Stimulated activated CD4-positive, alpha-beta T cell treated with anti-CD3 and anti-CD28 coated beads, TNF-alpha, amount 100 ng/mL, for 48 hours (primary cell): ENCODE measurements at regions not wholly inside any gene's neighbourhood (a gene's known extent, or its start where the extent isn't known, plus 50 kb on each side); places are given as distances from the start of the nearest gene placed in this dataset.

Experiments
- DNase-seq, 3 donors: peaks; one replicate each; pipeline ENCODE4 v3.0.0-alpha.2; 2020; ENCODE audit warnings: low read depth in 3 of 3

GRCh38 chr11:134908583-134908982 lies 496.5 kb upstream of the B3GAT1 start:
- no peak for DNase-seq

- no peak for DNase-seq
Observed at GRCh38 chr11:134907636-134908035, 495.6 kb upstream of the B3GAT1 start.

- DNase-seq = no peak
Observed at GRCh38 chr11:134906356-134906955, 494.4 kb upstream of the B3GAT1 start.

GRCh38 chr11:134905928-134906327 lies 493.9 kb upstream of the B3GAT1 start:
- DNase-seq = no peak

GRCh38 chr11:134905517-134905916 lies 493.5 kb upstream of the B3GAT1 start:
- DNase-seq = no peak

DNA sequence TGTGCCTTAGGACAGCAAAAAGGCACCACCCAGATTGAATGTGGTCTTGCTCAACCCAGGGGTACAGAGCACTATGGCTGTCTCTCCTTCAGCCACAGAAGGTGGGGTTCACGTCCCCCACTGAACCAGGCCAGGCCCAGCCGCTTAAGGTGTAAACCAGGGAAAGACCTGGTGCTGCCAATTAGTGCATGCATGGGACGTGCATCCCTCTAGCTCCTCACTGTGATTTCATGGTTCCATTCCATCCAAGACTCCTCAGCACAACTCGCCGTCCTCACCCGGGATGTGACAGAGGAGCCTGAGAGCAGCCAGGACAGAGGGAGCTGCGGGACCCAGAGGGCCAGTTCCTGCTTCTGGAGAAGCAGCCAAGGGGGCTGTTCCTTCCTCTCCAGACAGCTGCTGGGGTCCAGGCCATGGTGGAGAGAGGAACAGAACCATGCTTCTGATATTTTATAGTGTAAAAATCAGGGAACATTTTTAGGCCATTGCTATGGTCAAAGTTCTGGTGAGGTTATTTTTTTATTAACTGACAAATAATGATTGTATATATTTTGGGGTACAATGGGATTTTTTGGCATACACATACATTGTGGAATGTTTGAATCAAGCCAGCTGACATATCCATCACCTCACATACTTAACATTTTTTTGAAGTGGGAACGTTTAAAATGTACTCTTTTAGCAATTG lies 492.2 kb upstream of the B3GAT1 start:
- DNase-seq = no peak

DNA sequence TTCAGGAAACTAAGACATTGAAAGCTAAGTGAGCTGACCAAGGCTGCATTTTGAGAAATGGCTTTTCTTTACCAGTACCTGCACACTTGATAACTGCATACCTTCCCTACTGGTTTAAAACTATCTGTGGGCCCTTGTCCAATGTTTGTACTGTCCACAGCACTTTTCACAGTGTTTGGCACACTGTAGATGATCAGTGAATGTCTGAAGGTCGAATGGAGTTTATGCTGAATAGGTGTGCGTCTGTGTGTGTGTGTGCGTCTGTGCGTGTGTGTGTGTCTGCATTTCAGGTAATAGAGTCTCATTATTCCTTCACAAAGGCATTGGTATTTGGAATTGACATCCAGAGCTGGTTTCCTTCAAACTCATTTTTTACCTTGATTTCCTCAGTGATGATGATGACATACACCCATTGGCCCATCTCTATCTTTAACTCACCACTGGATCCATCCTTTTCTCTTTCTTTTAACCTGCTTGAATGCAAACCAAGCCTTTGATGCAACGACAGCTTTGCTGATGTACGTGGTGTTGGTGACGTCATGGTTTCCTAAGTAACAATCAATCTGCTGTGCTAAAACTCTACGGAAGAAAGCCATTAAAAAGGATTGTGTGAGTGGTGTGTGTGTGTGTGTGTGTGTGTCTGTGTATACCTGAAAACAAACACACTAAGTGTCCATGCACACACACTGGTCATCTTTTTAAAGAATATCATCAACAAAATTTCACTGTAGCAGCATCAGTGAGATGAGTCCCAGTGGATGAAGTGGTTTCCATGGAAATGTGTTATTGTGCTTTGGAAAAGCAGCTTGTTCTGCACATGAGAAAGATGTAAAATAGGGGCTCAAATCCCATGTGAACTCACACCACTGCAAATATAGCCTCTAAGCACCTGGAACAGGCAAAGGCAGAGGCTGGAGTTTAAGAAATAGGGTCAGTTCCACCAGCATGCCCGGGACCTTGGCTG lies 490.2 kb upstream of the B3GAT1 start:
- DNase-seq = no peak

GRCh38 chr11:134901542-134901941 lies 489.5 kb upstream of the B3GAT1 start:
- DNase-seq = no peak

DNA sequence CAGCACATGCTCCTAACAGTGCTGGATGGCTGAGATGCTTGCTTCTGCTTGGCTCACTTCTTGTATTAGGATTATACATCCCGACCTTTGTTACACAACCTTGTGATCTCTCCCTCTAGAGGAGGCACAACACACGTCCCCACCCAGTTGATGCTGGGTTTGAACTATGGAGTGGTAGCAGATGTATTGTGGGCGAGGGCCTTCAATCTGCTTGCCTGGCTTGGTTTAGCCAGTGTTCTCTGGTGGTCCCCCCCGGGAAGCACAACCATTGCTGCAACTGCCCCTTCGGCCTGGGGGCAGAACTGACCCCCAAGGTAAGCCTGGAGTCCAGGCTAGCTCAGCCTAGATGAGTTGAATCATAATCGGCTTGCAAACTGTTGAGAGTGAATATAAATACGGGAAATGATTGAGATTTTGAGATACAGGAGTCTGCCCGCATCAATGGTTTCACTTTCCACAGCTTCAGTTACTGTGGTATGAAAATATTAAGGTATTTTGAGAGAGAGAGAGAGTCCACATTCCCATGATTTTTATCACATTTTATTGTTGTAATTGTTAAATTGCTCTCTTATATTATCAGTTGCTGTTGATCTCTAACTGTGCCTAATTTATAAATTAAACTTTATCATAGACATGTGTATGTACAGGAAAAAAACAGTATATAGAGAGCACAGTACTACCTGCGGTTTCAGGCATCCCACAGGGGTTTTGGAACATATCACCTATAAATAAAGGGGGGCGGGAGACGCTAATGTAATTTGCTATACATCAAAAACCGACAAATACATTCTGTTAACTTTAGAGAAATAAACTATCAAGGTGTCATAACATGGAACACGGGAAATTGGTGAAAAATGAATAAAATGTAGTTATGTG lies 482.0 kb upstream of the B3GAT1 start:
- DNase-seq = no peak

DNA sequence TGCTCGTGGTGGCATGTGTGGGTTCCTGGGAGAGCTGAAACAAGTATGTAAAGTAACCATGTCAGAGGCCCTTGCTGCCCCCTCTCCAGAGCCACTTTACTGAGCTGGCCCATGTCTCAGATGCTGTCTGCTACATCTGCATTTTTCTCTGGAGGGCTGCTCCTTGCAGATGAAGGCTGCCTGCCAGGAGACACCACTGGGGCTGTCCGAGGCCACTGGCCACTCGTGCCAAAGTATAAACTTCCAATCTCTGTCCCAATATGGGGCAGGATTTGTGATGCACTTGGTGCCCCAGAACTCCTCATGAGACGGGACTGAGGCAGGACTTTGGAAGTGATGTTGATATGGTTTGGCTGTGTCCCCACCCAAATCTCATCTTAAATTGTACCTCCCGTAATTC lies 478.4 kb upstream of the B3GAT1 start:
- no peak for DNase-seq

GRCh38 chr11:134889832-134890231 lies 477.8 kb upstream of the B3GAT1 start:
- DNase-seq = no peak

DNA sequence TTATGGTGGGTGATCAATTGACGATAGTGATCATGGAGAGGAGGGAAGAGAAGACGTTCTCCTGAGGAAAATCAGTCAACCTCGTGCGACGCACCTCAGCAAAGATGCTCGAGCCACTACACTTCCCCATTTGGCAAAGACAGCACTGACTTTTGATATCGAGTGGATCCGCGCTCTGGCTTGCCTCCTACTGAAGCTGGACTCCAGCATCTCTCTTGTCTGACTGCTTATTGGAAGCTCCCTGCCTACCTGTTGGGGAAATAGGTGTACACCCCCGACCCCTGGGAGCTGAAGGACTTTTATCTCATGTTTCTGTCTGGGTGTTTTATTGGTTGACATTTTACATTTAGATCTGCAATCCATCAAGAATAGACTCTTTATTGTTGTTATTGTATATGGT lies 476.8 kb upstream of the B3GAT1 start:
- no peak for DNase-seq

DNA sequence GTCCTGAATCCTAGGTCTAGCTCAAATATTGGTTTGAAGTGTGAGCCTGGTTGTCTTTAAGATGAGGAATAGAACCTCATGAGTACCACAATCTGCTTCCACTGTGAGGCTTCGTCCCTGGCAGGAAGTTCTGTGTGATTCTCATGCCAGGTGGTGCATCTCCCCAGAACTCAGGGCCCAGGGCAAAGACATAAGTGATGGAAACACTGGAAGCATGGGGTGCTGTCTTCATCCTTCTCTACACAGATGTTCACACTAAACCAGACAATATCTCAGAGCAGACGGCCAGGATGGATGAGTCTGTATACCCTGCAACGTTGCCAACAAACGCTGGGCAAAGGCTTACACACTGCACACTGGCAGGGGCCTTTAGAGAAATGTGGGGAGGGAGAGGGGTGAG lies 475.9 kb upstream of the B3GAT1 start:
- DNase-seq = no peak

GRCh38 chr11:134883484-134883883 lies 471.4 kb upstream of the B3GAT1 start:
- no peak for DNase-seq

DNA sequence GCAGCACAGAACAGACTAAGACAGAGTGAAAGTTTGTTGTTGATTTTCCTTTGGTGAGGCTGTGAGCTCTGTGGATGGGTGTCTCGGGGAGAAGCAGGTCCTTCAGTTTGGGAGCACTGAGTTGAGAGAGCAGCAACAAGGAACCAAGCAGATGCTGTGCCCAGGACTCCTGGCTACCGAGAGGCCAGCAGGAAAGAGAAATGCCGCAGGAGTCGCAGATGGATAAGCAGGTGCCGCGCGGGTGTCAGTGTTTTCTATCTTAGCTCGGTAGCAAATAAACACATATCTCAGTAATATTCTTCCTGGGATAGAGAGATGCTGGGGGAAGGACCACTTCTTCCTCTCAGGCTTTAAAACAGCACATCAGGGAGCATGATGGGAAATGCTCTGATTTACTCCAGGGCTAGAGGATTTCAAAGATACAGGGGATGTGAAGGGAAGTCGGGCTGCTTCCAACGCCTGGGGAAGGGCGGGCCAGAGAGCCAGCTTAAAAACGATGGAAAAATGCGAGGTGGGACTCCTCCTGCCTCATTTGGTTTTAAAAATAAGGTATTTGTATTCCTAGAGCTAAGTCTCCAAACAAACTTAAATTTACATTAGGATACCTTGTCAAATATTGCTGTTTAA lies 470.7 kb upstream of the B3GAT1 start:
- DNase-seq = no peak

GRCh38 chr11:134882141-134882540 lies 470.1 kb upstream of the B3GAT1 start:
- no peak for DNase-seq

DNA sequence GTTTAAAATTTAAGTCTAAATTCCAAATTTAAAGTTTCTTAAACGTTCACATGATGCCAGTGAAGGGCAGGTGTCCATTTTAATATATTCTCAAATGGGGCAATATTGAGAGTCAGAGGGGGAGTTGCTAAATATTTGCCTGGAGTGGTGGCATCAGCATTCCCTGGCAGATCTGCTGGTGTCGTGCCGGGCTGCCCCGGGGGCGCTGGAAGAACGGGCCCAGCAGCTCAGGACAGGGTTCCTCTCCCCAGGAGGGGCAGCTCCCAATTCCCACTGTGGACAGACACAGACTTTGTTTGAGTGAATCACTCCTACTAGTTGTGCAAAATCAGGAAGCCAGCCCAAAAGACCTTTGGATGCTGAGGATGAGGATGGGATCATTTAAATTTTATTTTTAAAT lies 468.7 kb upstream of the B3GAT1 start:
- DNase-seq = no peak

DNA sequence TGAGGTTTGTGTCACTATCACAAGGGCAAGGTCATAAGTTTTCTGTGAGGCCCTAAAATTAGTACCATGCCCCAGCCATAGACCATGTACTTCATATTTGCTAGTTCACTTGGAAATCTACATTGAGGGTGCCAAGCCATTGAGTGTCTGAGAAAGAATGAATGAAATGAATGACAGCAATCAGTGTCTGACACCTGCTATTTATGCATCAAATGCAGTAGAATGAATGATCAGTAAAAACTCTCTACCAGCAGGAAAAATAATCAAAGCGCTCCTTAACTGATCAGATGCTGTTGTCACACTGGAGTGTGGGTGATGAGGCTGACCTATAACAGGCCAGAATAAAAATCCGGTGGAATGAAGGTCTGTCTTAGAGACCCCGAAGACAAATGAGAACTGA lies 467.9 kb upstream of the B3GAT1 start:
- DNase-seq = no peak

DNA sequence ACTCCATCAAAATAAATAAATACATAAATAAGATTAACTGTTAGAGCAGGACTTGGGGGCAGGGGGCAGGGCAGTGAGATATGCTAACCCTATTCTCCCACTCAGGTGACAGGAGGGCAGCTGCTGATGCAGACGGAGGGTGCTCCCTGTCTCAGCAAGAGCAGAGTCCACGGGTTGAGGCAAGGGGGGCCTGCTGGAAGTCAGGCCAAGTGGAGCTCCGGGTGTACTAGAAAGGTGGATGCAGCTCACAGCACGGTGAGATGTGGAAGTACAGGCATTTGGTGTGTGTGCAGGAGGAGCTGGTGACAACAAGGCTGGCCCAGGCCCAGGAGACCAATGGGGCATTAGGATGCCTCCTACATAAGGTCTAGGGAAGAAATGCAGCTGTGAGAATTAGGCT lies 467.3 kb upstream of the B3GAT1 start:
- DNase-seq = no peak

DNA sequence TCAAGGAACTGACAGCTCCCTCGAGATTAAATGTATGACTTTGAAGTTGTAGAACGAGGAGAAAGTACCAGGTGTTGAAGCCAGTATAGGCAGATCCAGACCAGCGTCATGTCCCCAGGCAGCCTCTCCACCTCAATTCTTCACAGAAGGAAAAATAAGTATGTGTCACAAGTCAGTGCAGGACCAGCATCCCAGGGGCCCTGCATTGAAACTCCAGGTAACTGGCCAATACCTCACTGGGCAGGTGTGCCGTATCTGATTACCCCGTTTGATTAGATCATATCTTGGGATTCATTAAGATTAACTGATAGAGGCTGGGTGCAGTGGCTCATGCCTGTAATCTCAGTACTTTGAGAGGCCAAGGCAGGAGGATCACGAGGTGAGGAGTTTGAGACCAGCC lies 466.7 kb upstream of the B3GAT1 start:
- DNase-seq = no peak

DNA sequence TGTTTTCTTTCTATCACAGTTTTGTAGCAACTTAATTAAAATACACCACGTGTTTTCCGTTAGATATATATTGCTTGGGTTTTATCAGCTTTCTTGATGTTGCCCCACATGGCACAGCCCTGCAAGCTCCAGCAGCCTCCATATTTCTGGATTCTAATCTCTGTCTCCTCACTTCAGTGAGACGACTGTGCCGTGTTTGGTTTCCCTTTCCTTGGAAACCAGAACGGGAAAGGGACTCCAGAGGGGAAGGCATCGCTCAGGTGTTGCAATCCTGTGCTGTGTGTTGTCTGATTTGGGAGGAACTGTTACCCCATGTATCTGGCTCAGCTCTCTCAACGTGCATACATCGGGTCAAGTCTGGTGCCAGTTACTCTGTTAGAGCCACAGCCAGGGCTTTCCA lies 464.2 kb upstream of the B3GAT1 start:
- no peak for DNase-seq
